Activated CD4-positive, alpha-beta T cell treated with anti-CD3 and anti-CD28 coated beads, Interleukin-2, Interleukin-4, amounts not matched to agents 100 ng/mL and 50 ng/mL, durations not matched to agents 16 hours and 8 hours (primary cell): ENCODE measurements at regions not wholly inside any gene's neighbourhood (a gene's known extent, or its start where the extent isn't known, plus 50 kb on each side); places are given as distances from the start of the nearest gene placed in this dataset.
"Not testable (repeated sequence)": the region's sequence is repeated elsewhere in the genome, so short reads cannot be mapped to it uniquely, and the experiment has no call there.

ENCODE experiments used
- DNase-seq: peaks from one replicate; pipeline ENCODE4 v3.0.0-alpha.2; 2020; ENCODE audit warnings: low spot score

GRCh38 chr5:15384176-15384575 is 115.8 kb upstream of the FBXL7 start:
- no peak for DNase-seq

- no peak for DNase-seq
Measured at GRCh38 chr5:15383469-15383868, 116.5 kb upstream of the FBXL7 start.

DNA sequence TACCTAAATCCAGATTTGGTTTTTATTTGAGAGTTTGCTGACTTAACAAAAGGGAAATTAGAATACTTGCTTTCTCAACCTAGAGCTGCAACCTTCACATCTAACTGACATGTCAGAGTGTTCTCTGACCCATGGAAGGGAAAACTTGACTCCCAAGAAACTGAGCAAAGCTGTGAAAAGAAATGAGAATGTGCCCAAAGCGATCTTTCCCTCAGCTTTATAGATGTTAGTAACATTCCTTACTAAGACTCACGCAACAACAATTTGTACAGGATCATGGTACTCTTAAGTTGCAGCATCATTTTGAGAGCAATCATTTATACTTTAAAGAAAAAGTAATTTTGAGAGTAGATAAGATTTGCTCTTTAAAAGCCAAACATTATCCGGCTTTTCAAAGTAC is 117.0 kb upstream of the FBXL7 start:
- DNase-seq = no peak

GRCh38 chr5:15377573-15378340 is 122.2 kb upstream of the FBXL7 start:
- DNase-seq = no peak

DNA sequence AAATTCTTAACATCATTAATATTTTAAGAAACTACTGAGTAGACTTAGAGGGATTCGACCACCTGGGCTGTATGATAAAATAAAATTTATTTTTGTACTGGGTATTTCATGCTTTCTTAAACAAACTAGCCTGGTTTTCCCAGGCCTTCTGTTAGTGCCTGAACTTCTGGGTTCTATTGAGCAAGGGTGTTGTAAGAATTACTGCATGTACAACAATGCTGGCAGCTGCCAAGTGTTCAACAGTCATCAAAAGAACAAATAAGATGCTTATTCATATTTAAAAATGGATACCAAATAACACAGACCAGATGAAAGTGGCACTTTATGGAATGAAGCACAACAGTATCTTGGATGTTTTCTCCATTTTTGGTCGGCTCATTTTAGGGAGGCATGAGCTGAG is 123.2 kb upstream of the FBXL7 start:
- no peak for DNase-seq

DNA sequence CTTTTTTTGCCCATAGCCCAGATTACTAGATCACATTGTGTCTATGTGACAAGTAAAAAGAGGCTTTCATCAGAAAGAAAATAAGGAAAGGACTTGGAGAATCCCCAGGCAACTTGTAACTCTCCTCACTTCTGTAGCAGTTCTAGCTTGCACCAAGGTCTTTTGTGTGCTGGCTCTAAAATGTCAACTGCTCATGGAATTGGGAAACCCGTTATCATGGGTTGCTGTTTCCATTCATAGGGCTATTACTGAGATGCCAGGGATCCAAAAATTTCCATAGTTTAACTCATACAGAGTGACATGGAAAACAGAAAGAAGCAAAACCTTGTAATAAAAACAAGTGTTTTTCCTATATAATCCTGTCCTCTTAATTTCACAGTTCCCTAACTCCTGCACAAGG is 123.9 kb upstream of the FBXL7 start:
- no peak for DNase-seq

GRCh38 chr5:15375559-15375958 is 124.4 kb upstream of the FBXL7 start:
- no peak for DNase-seq

GRCh38 chr5:15374886-15375285 is 125.1 kb upstream of the FBXL7 start:
- DNase-seq = no peak

- DNase-seq = no peak
Measured at GRCh38 chr5:15373151-15373550, 126.8 kb upstream of the FBXL7 start.

DNA sequence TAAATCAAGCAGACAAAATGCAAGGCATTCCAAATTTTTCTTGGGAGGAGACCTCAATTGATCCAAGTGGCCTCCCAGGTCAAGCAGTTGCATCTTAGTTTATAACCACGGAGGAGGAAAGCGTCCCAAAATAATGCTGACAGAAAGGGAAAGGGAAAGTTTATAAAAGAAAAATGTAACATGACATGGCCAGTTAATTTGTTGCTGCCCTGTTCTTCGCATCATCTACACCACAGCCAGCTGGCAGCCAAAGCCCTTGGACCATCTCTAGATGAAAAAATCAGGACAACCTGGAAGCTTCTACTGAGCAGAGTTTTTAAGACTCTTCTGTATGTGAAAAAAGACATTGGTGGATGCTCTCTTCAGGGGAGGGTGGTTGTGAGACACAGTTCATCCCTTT is 128.8 kb upstream of the FBXL7 start:
- no peak for DNase-seq

- DNase-seq = no peak
Measured at GRCh38 chr5:15368835-15369234, 131.1 kb upstream of the FBXL7 start.

DNA sequence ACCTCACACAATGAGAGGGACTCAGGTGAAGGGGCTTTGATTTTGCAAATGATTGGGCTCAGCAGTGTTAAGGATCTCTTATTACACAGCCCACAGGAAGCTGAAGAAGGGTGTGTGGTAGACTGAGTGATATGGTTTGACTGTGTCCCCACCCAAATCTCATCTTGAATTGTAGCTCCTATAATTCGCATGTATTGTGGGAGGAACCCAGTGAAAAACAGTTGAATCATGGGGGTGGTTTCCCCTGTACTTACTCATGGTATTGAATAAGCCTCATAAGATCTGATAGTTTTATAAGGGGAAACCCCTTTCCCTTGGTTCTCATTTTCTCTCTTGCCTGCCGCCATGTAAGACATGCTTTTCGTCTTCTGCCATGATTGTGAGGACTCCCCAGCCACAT is 132.5 kb upstream of the FBXL7 start:
- DNase-seq = no peak

GRCh38 chr5:15366676-15367391 is 133.1 kb upstream of the FBXL7 start:
- DNase-seq = no peak

- DNase-seq = no peak
Measured at GRCh38 chr5:15365070-15365469, 134.9 kb upstream of the FBXL7 start.

DNA sequence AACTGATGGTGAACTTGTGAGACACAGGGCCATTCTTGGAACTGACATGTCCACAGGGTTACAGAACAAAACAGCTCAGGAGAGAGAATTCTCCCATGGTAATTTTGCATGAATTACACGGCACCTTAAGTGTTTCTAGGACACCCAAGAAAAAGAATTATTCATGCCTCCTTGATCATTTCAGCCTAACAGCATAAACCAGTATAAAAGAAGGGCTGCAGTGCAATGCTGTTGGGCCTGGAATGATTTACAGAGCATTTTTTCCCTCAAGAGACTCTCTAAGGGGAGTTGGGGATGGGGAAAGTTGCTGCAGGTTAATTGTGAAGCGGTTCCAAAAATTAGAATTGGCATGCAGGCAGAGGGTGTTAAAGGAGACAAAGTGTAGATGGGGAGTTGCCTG is 136.4 kb upstream of the FBXL7 start:
- DNase-seq = no peak

GRCh38 chr5:15357092-15357453 is 142.9 kb upstream of the FBXL7 start:
- DNase-seq = not testable (repeated sequence)

DNA sequence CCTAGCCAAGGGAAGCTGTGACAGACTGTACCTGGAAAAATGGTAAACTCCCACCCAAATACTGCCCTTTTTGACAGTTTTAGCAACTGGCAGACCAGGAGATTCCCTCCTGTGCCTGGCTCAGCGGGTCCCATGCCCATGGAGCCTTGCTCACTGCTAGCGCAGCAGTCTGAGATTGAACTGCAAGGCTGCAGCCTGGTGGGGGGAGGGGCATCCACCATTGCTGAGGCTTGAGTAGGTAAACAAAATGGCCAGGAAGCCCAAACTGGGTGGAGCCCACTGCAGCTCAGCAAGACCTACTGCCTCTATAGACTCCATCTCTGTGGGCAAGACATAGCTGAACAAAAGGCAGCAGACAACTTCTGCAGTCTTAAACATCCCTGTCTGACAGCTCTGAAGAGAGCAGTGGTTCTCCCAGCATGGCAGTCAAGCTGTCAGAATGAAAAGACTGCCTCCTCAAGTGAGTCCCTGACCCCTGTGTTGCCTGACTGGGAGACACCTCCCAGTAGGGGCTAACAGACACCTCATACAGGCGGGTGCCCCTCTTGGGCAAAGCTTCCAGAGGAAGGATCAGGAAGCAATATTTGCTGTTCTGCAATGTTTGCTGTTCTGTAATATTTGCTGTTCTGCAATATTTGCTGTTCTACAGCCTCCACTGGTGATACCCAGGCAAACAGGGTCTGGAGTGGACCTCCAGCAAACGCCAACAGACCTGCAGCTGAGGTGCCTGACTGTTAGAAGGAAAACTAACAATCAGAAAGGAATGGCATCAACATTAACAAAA is 143.5 kb upstream of the FBXL7 start:
- DNase-seq = not testable (repeated sequence)

DNA sequence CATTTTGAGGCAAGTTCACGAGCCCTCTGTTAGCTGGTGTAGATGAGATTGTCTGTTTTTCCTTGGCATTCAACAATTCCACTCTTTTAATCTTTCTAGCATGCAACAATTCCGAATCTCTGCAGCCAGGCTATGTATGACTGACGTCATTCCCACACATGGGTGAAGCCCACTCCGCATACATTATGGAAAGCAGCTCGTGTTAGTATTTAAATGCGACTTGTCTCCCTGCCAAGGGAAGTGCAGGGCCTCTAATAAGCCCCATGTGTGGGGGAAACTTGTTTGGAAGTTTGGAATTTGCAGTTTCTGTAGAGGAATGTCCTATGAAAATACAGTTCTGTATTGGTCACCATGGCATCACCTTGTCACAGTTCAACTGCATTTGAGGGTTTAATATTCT is 146.0 kb upstream of the FBXL7 start:
- DNase-seq = no peak

- no peak for DNase-seq
Measured at GRCh38 chr5:15353086-15353645, 146.8 kb upstream of the FBXL7 start.

GRCh38 chr5:15350614-15351013 is 149.4 kb upstream of the FBXL7 start:
- DNase-seq = no peak

GRCh38 chr5:15346738-15347137 is 153.2 kb upstream of the FBXL7 start:
- no peak for DNase-seq

DNA sequence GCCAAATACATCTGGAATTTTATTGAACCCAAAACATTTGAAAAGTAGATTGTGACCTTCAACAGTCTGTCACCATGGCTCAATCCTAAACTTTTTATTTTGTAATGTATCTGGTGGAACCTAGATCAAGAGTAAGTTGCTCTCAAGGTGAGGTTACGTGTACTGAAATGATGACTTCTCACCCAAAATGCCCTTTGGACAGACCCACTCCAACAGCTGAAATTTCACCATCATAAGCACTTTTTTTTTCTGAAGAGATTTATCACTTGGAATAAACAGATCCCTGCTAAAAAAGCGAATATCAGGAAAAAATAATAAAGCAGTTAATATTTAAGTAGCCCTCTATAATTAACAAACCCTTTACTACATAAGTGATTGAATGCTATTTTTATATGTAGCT is 155.0 kb upstream of the FBXL7 start:
- no peak for DNase-seq

GRCh38 chr5:15338546-15338945 is 161.4 kb upstream of the FBXL7 start:
- DNase-seq = no peak
